ENCODE measurements at regions not wholly inside any gene's neighbourhood (a gene's known extent, or its start where the extent isn't known, plus 50 kb on each side); places are given as distances from the start of the nearest gene placed in this dataset.

DNA sequence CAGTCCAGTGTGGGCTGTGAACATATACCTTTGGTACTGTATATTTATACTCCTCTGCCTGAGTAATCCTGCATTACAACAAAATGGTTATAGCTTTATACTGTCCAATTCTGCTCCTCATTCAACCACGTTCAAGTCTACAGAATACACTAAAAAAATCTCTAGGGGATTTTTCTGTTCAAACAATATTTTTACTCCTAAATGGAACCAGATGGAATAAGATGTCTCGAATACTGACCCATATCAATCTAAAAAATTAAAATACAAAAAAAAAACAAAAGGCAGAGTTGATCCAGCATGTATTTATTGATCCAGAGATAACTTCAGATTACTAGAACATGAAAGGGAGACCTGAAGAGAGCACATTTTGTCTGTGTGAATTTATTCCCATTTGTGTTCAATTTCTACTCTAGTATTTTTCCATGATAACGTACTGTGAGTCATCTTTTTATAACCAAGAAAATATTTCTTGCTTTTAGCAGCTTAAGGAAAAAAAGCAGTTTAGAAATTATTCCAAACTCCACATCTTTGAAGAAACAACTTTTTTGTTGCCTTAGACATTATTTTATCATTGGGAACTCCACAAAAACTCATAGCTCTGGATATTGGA is 910.7 kb downstream of the TBL1XR1 start:
- Mint-ChIP-seq H3K27me3 (ENCODE audit: insufficient read depth) (no peaks in the 10 kb centered on the region), H3K4me1 (ENCODE audit: low read depth) (peaks cover 11% of the 10 kb centered on the region), H3K9me3 (no peaks in the 10 kb centered on the region), H3K36me3 (ENCODE audit: low read depth) (no peaks in the 10 kb centered on the region), H3K4me3 (peak overlapping the region; percentile 28; the same call in 1 of the 2 replicates), H3K27ac (peak overlapping the region; percentile 22)
- DNase-seq: no peak
- TF ChIP-seq, protein P1, sequence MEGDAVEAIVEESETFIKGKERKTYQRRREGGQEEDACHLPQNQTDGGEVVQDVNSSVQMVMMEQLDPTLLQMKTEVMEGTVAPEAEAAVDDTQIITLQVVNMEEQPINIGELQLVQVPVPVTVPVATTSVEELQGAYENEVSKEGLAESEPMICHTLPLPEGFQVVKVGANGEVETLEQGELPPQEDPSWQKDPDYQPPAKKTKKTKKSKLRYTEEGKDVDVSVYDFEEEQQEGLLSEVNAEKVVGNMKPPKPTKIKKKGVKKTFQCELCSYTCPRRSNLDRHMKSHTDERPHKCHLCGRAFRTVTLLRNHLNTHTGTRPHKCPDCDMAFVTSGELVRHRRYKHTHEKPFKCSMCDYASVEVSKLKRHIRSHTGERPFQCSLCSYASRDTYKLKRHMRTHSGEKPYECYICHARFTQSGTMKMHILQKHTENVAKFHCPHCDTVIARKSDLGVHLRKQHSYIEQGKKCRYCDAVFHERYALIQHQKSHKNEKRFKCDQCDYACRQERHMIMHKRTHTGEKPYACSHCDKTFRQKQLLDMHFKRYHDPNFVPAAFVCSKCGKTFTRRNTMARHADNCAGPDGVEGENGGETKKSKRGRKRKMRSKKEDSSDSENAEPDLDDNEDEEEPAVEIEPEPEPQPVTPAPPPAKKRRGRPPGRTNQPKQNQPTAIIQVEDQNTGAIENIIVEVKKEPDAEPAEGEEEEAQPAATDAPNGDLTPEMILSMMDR (IDR thresholded peaks at IDR 0.05): no peak

DNA sequence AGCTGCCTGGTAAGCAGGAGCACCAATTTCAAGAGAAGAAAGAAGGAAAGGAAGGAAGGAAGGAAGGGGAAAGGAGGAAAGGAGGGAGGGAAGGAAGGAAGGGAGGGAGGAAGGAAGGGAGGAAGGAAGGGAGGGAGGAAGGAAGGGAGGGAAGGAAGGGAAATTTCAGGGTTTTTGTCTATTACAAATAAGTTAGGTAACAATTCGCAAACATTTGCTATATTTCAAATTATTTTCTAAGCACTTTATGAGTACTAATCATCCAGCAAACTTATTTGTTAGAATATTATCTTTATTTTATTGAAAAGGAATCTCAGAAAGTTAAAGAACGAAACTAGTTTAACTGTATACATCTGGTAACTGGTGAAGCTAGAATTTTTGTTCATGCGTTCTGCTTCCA is 921.7 kb downstream of the TBL1XR1 start:
- H3K27ac Mint-ChIP-seq: no peak overlapping the region
- H3K4me3 Mint-ChIP-seq: no peak overlapping the region
- H3K27me3 Mint-ChIP-seq (ENCODE audit: insufficient read depth): no peaks in the 10 kb centered on the region
- no peak for DNase-seq
- H3K4me1 Mint-ChIP-seq (ENCODE audit: low read depth): no peaks in the 10 kb centered on the region
- no peaks in the 10 kb centered on the region for H3K36me3 Mint-ChIP-seq (ENCODE audit: low read depth)
- TF ChIP-seq, protein P1 (IDR thresholded peaks at IDR 0.05): no peak
- no peaks in the 10 kb centered on the region for H3K9me3 Mint-ChIP-seq

DNA sequence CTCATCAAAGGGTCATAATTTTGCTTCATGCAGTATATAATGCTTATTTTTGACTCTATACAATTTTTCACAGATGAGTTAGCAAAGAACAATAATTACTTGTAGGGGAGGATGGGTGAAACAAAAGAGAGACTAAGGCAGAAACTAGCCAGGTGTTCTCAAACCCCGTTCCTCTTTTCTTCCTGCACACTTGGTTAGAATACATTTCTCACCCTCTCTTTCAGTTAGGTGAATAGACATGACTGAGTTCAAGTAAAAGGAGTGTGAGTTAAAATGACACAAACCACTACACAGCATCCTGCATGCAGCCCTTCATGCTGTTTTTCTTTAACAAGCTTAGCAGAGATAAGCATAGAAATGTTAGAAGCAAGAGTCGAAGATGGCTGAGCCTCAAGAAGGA is 922.2 kb downstream of the TBL1XR1 start:
- Mint-ChIP-seq H3K27ac (no peak overlapping the region), H3K9me3 (no peaks in the 10 kb centered on the region), H3K4me3 (no peak overlapping the region), H3K27me3 (ENCODE audit: insufficient read depth) (no peaks in the 10 kb centered on the region), H3K36me3 (ENCODE audit: low read depth) (no peaks in the 10 kb centered on the region), H3K4me1 (ENCODE audit: low read depth) (no peaks in the 10 kb centered on the region)
- DNase-seq: no peak
- TF ChIP-seq, protein P1 (IDR thresholded peaks at IDR 0.05): no peak

DNA sequence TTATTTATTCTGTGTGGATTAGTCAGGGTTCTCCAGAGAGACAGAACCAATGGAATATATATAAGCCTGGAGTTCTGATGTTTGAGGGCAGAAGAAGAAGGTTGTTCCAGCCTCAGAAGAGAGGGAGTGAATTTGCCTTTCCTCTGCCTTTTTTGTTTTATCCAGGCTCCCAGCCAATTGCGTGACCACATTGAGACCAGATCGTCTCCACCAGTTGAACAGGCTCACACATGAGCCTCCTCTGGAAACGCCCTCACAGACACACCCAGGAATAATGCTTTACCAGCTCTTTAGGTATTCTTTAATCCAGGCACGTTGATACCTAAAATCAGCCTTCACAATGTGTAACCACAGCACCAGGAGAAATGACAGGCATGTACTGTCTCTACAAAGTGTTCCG is 923.1 kb downstream of the TBL1XR1 start:
- Mint-ChIP-seq H3K9me3 (no peaks in the 10 kb centered on the region), H3K27ac (no peak overlapping the region), H3K4me1 (ENCODE audit: low read depth) (no peaks in the 10 kb centered on the region), H3K27me3 (ENCODE audit: insufficient read depth) (no peaks in the 10 kb centered on the region), H3K36me3 (ENCODE audit: low read depth) (no peaks in the 10 kb centered on the region), H3K4me3 (no peak overlapping the region)
- TF ChIP-seq, protein P1 (IDR thresholded peaks at IDR 0.05): no peak
- DNase-seq: no peak

DNA sequence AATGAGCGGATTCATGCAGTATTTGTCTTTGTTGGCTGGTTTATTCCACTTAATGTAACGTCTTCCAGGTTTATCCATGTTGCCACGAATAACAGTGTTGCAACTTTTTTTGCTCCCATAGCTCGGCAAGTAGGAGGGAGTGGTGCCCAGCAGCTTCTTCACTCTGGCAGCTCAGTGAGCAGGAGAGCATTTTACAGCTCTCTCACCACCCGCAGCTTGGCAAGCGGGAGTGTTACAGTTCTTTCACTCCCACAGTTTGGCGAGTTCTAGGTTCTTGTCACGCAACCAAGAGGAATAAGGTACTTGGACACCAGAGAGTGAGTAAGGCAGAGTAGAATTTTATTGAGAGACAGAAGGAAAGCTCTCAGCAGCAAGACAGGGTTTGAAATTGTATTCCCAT is 935.2 kb downstream of the TBL1XR1 start:
- no peak for DNase-seq

More for the DNA sequence above, 935.2 kb downstream of the TBL1XR1 start:
- Mint-ChIP-seq H3K4me1 (ENCODE audit: low read depth) (no peaks in the 10 kb centered on the region), H3K27ac (no peak overlapping the region), H3K36me3 (ENCODE audit: low read depth) (0 out of 2 replicates have a peak, but pooled peaks cover 6% of the 10 kb centered on the region), H3K9me3 (peaks cover 10% of the 10 kb centered on the region), H3K27me3 (ENCODE audit: insufficient read depth) (no peaks in the 10 kb centered on the region), H3K4me3 (no peak overlapping the region)
- TF ChIP-seq, protein P1 (IDR thresholded peaks at IDR 0.05): no peak
